ENCODE measurements at regions not wholly inside any gene's neighbourhood (a gene's known extent, or its start where the extent isn't known, plus 50 kb on each side); places are given as distances from the start of the nearest gene placed in this dataset.

GRCh38 chr4:188783606-188784160 is 644.4 kb downstream of the TRIML1 start:
- TF ChIP-seq POLR2A (IDR thresholded peaks at IDR 0.05; ENCODE audit: low read depth, low read length) (no peak), TAF1 (IDR thresholded peaks at IDR 0.05; ENCODE audit: borderline replicate concordance, low read depth, low read length) (no peak)

Data from GM12892 (cell line).